Cortex of kidney (tissue), 1 donor: ENCODE measurements at regions not wholly inside any gene's neighbourhood (a gene's known extent, or its start where the extent isn't known, plus 50 kb on each side); places are given as distances from the start of the nearest gene placed in this dataset.
"Not testable (repeated sequence)": the region's sequence is repeated elsewhere in the genome, so short reads cannot be mapped to it uniquely, and the experiment has no call there.

ENCODE experiments used
- DNase-seq: peaks from one replicate; lab custom pipeline; 2025; lab: John Stamatoyannopoulos, UW

- no peak for DNase-seq
These were observed 894.8 kb downstream of the REEP3 start for GRCh38 chr10:64416011-64416410.

DNA sequence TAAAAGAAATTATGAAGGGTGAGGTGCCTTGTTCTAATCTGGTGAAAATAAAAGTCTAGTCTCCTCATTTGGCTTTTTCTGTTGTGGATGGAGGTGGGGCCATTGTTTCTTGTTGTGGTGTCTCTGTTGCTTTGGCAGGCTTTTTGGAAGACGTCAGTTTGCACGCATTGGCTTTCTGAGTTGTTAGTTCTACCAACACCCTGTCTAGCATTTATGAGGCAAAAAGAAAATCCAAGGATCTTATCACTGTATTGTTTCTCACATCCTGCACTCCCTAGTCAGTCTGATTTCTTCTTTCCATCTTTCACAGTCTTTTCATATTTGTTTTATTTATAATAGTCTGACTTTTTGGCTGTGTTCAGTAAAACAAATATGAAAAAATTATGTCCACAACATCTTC lies 898.3 kb downstream of the REEP3 start:
- DNase-seq = no peak

DNA sequence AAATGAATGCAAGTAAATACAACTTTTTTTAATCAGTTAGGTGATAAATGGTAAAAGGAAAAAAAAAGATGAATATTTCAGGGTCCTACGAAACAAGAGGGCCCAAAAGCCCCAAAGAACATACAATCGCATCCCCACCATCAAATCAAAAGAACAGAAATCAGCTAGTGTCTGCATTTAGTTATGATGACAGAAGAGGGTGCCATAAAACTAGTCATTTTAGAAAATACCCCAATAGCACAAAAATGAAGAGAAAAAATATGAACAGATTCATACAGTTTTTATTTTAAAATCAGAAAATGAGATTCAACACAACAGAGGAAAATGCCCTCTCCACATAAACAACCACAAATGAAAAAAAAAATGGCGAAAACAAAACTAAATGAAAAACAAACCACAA lies 905.5 kb downstream of the REEP3 start:
- no peak for DNase-seq

DNA sequence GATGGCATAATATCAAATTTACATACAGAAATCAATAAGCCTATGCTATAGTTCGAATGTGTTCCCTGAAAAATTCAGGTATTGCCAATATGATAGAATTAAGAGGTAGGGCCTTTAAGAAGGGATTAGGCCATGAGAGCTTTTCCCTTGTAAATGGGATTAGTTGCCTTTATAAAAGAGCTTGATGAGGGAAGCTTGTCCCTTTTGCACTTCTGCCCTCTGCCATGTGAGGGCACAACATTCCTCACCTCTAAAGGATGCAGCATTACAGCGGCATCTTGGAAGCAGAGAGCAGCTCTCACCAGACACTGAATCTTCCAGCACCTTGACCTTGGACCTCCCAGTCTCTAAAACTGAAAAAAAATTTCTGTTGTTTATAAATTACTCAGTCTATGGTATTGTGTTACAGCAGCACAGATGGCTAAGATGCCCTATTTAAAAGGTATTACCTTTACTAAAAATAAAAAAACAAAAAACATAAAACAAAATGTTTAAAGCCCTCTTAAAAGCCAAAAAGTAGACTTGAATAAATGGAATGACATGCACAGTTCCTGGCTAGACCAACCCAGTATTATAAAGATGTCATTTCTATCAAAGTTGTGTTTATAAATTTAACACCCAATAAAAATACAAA lies 909.6 kb downstream of the REEP3 start:
- DNase-seq = no peak

GRCh38 chr10:64441872-64442271 lies 920.7 kb downstream of the REEP3 start:
- not testable (repeated sequence) for DNase-seq

DNA sequence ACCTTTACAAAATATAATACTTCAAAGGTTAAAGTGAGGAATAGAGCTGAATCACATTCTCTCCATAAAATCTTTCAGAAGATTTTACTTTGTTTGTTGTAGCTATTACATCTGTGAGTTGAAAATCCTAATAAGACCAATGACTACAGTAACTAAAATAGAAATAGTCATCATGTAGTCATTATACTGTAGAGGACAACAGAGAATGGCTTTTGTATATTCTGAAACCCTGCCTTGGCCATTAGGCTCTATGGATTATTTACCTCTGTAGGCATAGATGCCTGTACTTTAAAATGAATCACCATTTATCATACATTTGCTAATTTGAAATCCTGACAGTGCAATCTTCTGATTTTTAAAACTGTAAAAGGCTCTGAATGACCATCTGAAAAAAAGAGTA lies 923.0 kb downstream of the REEP3 start:
- no peak for DNase-seq

DNA sequence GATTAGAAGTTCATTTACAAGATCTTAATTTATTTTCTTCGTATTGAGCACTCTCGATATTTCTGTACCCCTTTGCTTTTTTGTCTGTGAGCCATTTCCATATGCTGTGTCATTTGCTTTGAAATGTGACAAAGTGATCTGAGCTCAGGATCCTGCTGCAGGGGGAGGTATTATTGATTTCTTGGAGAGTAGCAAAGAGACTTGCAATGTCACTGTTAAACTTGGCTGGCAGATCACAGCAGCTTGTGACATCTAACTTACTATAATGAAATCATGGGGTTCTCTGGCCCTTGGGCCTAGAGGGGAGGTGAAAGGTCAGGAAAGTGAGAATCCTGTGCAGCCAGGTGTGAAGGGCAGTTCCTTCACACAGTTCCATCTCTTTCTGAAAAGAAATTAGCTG lies 923.4 kb downstream of the REEP3 start:
- no peak for DNase-seq

DNA sequence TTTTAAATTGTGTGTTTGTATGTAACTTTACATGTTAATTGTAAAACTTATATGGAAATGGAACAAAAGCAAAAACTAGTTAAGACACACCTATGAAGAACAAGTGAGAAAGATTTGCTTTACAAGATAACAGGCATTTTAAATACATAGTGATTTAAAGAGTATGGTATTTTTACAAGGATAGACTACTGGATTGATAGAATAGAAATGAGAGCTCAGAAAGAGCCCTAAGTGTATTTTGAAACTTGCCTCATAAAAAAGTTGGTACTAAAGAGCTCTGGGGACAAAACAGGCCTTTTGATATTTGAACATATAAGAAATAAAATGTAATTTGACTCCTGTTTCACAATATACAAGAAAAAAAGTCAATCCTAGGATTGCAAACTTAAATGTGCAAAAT lies 928.4 kb downstream of the REEP3 start:
- DNase-seq = no peak

- DNase-seq = no peak
These were observed 929.1 kb downstream of the REEP3 start for GRCh38 chr10:64450312-64450711.

DNA sequence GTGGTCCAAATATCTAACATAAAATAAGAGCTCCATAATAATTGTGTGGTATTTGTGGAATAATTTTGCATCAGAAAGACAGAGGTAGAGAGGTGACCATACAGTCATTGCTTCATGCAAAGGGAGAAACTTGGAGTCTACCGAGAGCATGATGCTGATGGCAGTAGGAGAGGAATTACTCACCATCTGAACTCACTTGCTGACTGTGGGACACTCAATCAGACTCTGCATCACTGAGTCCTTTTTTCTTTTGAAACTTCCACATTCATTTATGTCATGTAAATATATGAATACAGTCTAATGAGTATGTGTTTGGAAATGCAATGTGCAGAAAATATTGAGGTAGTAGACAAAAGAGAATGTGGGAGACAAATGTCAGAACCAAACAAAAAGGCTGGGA lies 933.8 kb downstream of the REEP3 start:
- no peak for DNase-seq

GRCh38 chr10:64458306-64458705 lies 937.1 kb downstream of the REEP3 start:
- DNase-seq = no peak

DNA sequence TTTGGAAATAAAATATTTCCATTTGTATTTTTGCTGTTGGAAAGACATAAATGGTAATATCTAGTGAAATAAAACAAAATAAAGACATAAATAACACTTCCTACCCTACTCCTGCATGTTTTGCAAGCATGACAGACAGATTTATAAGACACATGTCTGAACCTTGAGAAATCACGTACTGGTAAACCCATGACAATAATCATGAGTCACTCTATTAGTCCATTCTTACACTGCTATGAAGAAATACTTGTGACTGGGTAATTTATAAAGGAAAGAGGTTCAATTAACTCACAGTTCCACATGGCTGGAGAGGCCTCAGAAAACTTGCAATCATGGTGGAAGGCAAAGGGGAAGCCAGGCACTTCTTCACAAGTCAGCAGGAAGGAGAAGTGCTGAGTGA lies 942.2 kb downstream of the REEP3 start:
- no peak for DNase-seq

DNA sequence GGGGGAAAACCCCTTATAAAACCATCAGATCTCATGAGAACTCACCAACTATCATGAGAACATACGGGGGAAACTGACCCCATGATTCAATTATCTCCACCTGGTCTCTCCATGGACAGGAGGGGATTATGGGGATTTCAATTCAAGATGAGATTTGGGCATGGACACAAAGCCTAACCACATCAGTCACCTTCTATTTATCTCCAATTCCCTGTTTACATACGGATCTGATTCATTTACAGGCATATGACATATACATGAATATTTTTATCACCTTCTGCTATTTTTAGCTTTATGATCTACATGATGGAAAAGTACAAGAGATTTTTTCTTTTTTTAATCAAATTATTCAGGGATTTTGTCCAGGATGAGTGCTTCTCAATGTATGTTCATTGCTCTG lies 944.5 kb downstream of the REEP3 start:
- no peak for DNase-seq

DNA sequence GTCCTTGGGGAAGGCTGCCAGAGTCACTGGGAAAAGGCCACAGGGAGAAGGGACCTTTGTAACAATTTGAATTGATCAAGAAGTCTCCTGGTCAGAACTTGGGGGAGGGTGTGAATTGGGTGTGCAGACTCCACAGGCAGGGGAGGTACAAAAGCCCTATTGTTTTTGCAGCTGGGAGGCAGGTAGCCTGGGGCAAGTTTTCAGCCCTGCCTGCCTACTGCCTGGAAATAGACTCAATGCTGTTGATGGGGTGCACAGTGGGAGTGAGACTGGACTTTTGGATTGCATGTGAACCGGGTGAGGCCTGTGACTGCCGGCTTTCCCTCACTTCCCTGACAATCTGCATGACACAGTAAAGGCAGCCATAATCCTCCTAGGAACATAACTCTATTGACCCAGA lies 947.0 kb downstream of the REEP3 start:
- DNase-seq = no peak

GRCh38 chr10:64476506-64476905 lies 955.3 kb downstream of the REEP3 start:
- no peak for DNase-seq

DNA sequence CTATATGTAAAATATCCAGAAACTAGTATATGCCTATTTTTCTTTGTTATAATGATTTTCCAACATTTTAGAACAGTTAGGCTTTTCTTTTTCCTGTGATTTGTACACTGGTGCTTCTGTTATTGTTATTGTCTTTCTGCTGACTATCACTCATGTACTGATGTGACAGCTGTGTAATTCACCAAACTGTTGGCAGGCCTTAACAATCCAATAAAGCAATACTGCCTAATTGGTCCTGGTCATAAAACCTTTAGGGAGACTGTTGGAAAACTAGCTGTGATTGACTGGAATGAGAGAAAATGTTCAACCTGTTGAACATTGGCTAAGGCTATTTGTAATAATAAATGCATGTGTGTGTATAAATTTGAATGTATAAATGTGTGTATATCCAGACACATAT lies 956.6 kb downstream of the REEP3 start:
- no peak for DNase-seq

- no peak for DNase-seq
These were observed 963.7 kb downstream of the REEP3 start for GRCh38 chr10:64484811-64485330.

GRCh38 chr10:64486149-64486548 lies 964.9 kb downstream of the REEP3 start:
- no peak for DNase-seq

GRCh38 chr10:64486901-64487300 lies 965.7 kb downstream of the REEP3 start:
- no peak for DNase-seq

DNA sequence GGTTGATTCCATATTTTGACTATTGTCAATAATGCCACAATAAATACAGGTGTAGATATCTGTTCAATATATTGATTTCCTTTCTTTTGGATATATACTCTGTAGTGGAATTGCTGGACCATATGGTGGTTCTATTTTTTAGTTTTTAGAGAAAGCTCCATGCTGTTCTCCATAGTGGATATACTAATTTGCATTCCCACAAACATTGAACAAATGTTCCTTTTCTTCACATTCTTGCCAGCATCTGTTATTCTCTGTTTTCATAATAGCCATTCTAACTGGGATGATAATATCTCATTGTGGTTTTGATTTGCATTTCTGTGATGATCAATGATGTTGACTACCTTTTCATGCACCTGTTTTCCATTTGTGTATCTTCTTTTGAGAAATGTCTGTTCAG lies 973.7 kb downstream of the REEP3 start:
- DNase-seq = no peak

DNA sequence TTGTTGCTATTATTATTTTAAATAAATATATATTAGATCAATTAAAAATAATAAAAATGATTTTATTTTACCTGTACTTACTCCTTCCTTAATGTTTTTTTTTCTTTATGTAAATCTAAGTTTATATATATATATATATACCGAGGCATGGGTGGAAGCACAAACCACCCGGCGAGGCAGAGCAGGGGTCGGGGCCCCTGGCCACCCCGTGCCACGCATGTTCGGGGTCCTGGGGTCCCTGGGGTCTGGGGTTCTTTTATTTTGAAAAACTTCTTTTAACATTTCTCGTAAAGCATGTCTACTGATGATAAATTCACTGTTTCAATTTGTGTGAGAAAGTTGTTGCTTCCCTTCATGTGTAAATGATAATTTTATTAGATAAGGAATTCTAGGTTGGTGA lies 976.1 kb downstream of the REEP3 start:
- no peak for DNase-seq

DNA sequence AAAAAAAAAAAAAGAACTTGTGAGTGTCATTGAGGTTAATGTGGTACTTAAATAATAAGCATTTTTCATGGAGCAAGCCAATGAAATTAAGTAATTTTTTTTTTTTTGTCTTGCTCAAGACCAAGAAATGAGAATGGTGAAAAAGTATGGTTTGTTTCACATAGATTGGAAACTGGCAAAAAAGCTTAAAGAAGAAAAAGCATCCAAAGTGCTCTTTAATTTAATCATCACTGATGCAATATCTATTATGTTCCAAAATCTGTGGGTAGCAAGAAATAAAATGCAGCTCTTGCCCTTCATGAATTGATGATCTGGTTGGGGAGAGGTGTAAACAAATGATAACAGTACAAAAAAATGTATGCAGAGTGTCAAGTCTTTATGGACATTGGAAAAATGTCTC lies 980.6 kb downstream of the REEP3 start:
- no peak for DNase-seq

- DNase-seq = no peak
These were observed 981.7 kb downstream of the REEP3 start for GRCh38 chr10:64502936-64503335.

GRCh38 chr10:64503429-64503828 lies 982.2 kb downstream of the REEP3 start:
- DNase-seq = no peak
